ENCODE measurements at regions not wholly inside any gene's neighbourhood (a gene's known extent, or its start where the extent isn't known, plus 50 kb on each side); places are given as distances from the start of the nearest gene placed in this dataset.

DNA sequence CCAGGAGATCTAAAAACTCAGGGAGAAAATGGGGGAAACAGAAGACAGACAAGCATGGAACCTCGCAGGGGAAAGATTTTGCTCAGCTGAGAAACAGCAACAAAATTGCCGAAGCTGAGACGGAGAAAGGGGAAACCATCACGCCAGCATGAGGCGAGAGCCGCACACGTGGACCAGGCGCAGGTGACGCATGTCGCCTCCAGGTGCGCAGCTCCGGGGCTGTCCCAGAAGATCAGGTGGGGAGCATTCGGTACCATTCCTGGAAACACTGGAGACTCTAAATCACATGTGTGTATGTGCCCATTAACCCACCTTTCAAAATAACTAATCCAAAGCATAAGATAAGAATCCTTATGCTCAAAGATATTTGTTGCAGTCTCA lies 121.7 kb downstream of the BRD1 start:
- Histone ChIP-seq H3K27ac (no peak overlapping the region), H3K9me3 (peaks cover 0 to 36% of the 10 kb centered on the region in 2 donors), H3K4me3 (no peak overlapping the region), H3K4me1 (no peaks in the 10 kb centered on the region), H3K27me3 (peaks cover 0 to 12% of the 10 kb centered on the region in 2 donors), H3K36me3 (no peaks in the 10 kb centered on the region)
- TF ChIP-seq, protein P1, sequence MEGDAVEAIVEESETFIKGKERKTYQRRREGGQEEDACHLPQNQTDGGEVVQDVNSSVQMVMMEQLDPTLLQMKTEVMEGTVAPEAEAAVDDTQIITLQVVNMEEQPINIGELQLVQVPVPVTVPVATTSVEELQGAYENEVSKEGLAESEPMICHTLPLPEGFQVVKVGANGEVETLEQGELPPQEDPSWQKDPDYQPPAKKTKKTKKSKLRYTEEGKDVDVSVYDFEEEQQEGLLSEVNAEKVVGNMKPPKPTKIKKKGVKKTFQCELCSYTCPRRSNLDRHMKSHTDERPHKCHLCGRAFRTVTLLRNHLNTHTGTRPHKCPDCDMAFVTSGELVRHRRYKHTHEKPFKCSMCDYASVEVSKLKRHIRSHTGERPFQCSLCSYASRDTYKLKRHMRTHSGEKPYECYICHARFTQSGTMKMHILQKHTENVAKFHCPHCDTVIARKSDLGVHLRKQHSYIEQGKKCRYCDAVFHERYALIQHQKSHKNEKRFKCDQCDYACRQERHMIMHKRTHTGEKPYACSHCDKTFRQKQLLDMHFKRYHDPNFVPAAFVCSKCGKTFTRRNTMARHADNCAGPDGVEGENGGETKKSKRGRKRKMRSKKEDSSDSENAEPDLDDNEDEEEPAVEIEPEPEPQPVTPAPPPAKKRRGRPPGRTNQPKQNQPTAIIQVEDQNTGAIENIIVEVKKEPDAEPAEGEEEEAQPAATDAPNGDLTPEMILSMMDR (IDR thresholded peaks at IDR 0.05): no peak
- no peak for DNase-seq (ENCODE audit: low spot score)

DNA sequence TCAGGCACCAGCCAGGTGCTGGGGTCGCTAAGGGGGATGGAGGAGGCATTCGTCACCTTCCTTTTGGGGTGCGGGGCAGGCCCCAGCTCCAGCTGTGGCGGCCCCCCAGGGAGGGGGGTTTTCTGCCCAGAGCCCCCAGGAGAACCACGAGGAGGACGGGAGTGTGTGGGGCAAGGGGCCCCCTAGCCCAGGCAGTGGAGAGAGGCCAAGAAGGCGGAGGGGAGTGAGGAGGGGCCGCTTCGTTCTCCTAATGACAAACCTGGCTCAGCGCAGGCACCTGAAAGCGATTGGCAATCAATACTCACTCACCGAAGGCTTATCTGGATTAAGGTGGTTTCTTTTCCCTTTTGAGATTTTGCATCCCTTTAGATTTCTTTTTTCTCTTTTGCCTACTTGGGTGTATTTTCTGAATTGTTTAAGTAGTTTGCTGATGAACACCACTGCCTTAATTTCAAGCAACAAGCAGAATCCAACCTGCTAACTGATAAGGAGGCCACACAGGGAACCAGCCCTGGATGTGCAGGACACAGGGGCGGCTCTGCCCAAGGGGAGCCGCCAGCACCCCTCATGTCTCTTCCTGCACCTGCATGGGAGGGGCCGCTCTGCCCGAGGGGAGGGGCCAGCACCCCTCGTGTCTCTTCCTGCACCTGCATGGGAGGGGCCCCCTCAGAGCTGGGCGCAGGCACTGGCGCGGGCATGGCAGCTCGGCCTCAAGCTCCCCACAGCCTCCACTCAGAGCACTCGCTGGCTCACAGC lies 122.3 kb downstream of the BRD1 start:
- no peak overlapping the region for H3K27ac ChIP-seq
- H3K4me1 ChIP-seq: no peaks in the 10 kb centered on the region
- peaks cover 0 to 31% of the 10 kb centered on the region in 2 donors for H3K9me3 ChIP-seq
- peaks cover 0 to 12% of the 10 kb centered on the region in 2 donors for H3K27me3 ChIP-seq
- no peaks in the 10 kb centered on the region for H3K36me3 ChIP-seq
- no peak for DNase-seq (ENCODE audit: low spot score)
- TF ChIP-seq, protein P1 (IDR thresholded peaks at IDR 0.05): no peak
- H3K4me3 ChIP-seq: no peak overlapping the region

DNA sequence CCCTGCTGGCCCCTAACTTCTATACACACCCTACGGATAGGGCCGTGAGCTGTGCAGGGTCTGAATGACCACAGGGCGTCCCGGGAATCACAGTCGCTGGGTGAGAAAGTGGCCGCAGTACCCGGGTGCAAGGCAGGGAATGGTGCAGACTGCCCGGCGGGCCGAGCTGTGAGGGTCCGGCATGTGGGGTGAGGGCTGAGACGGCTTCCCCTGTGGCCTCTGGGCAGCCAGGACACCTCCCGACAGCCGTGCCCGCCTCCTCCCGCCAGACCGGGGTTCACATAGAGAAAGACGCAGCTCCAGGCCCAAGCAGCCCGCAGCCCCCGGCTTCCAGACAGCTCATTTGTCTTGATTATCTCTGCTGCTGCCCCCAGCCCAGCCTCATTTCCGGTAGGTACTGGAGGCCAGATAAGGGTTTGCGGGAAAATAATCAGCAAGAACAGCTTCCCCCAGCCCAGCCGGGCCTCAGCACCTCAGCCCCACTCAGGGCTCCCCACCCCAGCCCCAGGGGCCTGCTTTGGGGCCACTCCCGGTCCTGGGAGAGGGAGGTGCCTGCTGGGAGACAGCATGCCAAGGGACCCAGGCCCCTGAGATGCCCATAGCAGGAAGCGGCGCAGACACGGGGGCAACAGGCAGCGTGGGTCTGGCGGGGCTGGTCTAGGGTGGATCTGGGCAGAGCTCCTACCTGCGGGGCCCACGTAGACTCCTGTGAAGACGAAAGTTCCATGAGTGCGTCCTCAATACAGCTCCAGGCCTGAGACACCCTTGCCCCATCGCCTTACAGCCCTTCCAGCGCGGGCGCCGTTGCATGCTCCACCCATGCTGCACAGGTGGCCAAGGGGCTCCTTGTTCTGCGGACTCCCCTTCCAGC lies 123.1 kb downstream of the BRD1 start:
- H3K9me3 ChIP-seq: peaks cover 0 to 23% of the 10 kb centered on the region in 2 donors
- no peaks in the 10 kb centered on the region for H3K36me3 ChIP-seq
- no peak for DNase-seq (ENCODE audit: low spot score)
- no peak overlapping the region for H3K4me3 ChIP-seq
- peaks cover 0 to 12% of the 10 kb centered on the region in 2 donors for H3K27me3 ChIP-seq
- H3K27ac ChIP-seq: no peak overlapping the region
- TF ChIP-seq, protein P1 (IDR thresholded peaks at IDR 0.05): no peak
- no peaks in the 10 kb centered on the region for H3K4me1 ChIP-seq

DNA sequence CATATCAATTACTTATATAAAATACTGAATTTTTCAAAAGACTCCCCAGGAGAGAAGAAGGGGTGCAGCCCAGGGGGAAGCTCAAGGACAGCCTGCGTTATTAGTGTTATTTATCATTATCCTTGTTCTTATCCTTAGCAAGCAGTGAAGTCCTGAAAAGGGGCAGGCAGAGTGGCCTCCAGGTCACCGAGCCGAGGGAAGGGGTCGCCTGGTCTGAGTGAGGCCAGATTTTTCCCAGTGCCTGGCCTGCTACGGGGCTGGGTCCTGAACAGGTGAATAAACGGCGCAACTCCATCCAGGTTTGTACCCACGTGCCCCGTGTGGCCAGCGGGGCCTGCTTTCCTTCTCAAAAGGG lies 123.7 kb downstream of the BRD1 start:
- TF ChIP-seq, protein P1 (IDR thresholded peaks at IDR 0.05): no peak
- Histone ChIP-seq H3K4me3 (no peak overlapping the region), H3K27me3 (peaks cover 0 to 12% of the 10 kb centered on the region in 2 donors), H3K36me3 (no peaks in the 10 kb centered on the region), H3K4me1 (no peaks in the 10 kb centered on the region), H3K27ac (no peak overlapping the region), H3K9me3 (peaks cover 0 to 17% of the 10 kb centered on the region in 2 donors)
- no peak for DNase-seq (ENCODE audit: low spot score)

DNA sequence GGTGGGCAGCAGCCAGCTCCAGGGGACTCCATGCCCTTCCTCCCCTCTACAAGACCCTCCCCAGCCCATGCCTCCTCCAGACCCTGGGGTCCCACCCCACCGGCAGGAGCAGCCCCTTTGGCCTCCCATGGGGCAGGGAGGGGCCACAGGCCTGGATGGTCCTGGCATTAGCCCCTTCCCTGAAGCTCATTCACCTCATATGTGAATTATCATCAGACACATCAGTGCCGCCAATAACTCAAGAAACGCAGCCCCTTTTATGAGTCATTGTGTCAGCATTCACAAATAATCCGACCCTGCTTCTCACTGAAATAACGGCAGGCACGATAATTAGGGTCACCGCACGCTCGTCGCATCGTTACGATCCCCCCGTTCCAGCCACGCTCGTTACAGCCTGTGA lies 124.2 kb downstream of the BRD1 start:
- H3K9me3 ChIP-seq: peaks cover 0 to 17% of the 10 kb centered on the region in 2 donors
- TF ChIP-seq, protein P1 (IDR thresholded peaks at IDR 0.05): no peak
- no peaks in the 10 kb centered on the region for H3K4me1 ChIP-seq
- no peak for DNase-seq (ENCODE audit: low spot score)
- no peaks in the 10 kb centered on the region for H3K36me3 ChIP-seq
- H3K4me3 ChIP-seq: no peak overlapping the region
- peaks cover 0 to 12% of the 10 kb centered on the region in 2 donors for H3K27me3 ChIP-seq
- H3K27ac ChIP-seq: no peak overlapping the region

All from right atrium auricular region (tissue), 2 donors.